ENCODE measurements at regions not wholly inside any gene's neighbourhood (a gene's known extent, or its start where the extent isn't known, plus 50 kb on each side); places are given as distances from the start of the nearest gene placed in this dataset.

- no TSS peak for BruUV-seq (replicated peaks)
- Histone ChIP-seq H3K9me3 (ENCODE audit: control insufficient read depth, insufficient read depth, low read length) (0 out of 2 replicates have a peak, but pooled peaks cover 2% of the 10 kb centered on the region), H4K20me1 (ENCODE audit: insufficient read depth, low read length) (no peaks in the 10 kb centered on the region), H3K79me1 (ENCODE audit: low read depth in 1 of 2, low read length in 2 of 2) (no peaks in the 10 kb centered on the region), H4K5ac (ENCODE audit: low read depth, low read length) (no peak overlapping the region), H2AK9ac (replicated peaks; ENCODE audit: low read depth, low read length, poor library complexity) (no peak overlapping the region), H3K36me3 (ENCODE audit: control insufficient read depth, insufficient read depth, low read length) (no peaks in the 10 kb centered on the region), H3K18ac (ENCODE audit: low read depth, low read length) (no peak overlapping the region), H3K9ac (ENCODE audit: low read depth, low read length) (no peak overlapping the region), H2AK5ac (ENCODE audit: low read depth, low read length) (no peak overlapping the region), H3K4me3 (ENCODE audit: insufficient read depth, low read depth, low read length) (no peak overlapping the region), H2BK120ac (ENCODE audit: low read depth, low read length) (no peak overlapping the region), H3K4me1 (ENCODE audit: control insufficient read depth, insufficient read depth, low read length) (no peaks in the 10 kb centered on the region), H3K9me1 (ENCODE audit: insufficient read depth, low read length) (no peaks in the 10 kb centered on the region), H3K4ac (ENCODE audit: low read depth, low read length) (no peak overlapping the region), H3K4me2 (ENCODE audit: low read depth, low read length) (no peak overlapping the region), H3K23ac (ENCODE audit: low read depth, low read length) (no peak overlapping the region), H3K14ac (replicated peaks; ENCODE audit: low read depth, low read length) (no peak overlapping the region), H4K91ac (ENCODE audit: insufficient read depth, low read depth, low read length) (no peak overlapping the region), H4K8ac (ENCODE audit: low read depth in 2 of 2, low read length in 2 of 2) (no peak overlapping the region), H3K27me3 (ENCODE audit: control insufficient read depth, insufficient read depth, low read length) (peaks cover 6% of the 10 kb centered on the region), H2BK20ac (ENCODE audit: low read depth, low read length) (no peak overlapping the region), H2AFZ (replicated peaks; ENCODE audit: low read length, poor library complexity) (no peak overlapping the region), H2BK15ac (ENCODE audit: low read depth, low read length) (no peak overlapping the region), H2BK5ac (ENCODE audit: low read depth, low read length, poor library complexity, severe bottlenecking) (no peak overlapping the region), H3K56ac (ENCODE audit: extremely low read depth, insufficient read depth, low read length) (no peak overlapping the region), H3K27ac (ENCODE audit: insufficient read depth, low read length) (no peak overlapping the region)
- dilution Hi-C loops (cut with HindIII; ENCODE audit: low sequenced_read_pairs, unreplicated experiment) (no loop called here), in situ Hi-C loops (cut with MboI; ENCODE audit: low sequenced_read_pairs) (no loop called here), intact Hi-C loops (cut with micrococcal nuclease) (no loop called here)
- ATAC-seq (ENCODE audit: low read depth) (no peak), DNase-seq (no peak)
- TF ChIP-seq CEBPB (IDR thresholded peaks at IDR 0.05; ENCODE audit: low read depth, low read length) (no peak), MAFK (IDR thresholded peaks at IDR 0.05; ENCODE audit: low read depth, low read length) (no peak), MXI1 (IDR thresholded peaks at IDR 0.05; ENCODE audit: borderline replicate concordance, low read depth, low read length) (no peak), RCOR1 (IDR thresholded peaks at IDR 0.05; ENCODE audit: insufficient replicate concordance, low read length) (no peak), NFE2L2 (IDR thresholded peaks at IDR 0.05; ENCODE audit: low read depth, low read length) (no peak)
- TF ChIP-seq, protein P1, sequence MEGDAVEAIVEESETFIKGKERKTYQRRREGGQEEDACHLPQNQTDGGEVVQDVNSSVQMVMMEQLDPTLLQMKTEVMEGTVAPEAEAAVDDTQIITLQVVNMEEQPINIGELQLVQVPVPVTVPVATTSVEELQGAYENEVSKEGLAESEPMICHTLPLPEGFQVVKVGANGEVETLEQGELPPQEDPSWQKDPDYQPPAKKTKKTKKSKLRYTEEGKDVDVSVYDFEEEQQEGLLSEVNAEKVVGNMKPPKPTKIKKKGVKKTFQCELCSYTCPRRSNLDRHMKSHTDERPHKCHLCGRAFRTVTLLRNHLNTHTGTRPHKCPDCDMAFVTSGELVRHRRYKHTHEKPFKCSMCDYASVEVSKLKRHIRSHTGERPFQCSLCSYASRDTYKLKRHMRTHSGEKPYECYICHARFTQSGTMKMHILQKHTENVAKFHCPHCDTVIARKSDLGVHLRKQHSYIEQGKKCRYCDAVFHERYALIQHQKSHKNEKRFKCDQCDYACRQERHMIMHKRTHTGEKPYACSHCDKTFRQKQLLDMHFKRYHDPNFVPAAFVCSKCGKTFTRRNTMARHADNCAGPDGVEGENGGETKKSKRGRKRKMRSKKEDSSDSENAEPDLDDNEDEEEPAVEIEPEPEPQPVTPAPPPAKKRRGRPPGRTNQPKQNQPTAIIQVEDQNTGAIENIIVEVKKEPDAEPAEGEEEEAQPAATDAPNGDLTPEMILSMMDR (conservative IDR thresholded peaks at IDR 0.05; ENCODE audit: low read depth, low read length), result no peak
- TF ChIP-seq, protein P2, sequence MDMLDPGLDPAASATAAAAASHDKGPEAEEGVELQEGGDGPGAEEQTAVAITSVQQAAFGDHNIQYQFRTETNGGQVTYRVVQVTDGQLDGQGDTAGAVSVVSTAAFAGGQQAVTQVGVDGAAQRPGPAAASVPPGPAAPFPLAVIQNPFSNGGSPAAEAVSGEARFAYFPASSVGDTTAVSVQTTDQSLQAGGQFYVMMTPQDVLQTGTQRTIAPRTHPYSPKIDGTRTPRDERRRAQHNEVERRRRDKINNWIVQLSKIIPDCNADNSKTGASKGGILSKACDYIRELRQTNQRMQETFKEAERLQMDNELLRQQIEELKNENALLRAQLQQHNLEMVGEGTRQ (IDR thresholded peaks at IDR 0.05; ENCODE audit: low read depth, low read length), result no peak
- ChIA-PET CTCF (no interaction called here), POLR2A (ENCODE audit: unreplicated experiment) (no interaction called here)
- WGBS, 2 experiments (ENCODE audit: extremely low coverage in 2 of 2, insufficient read length in 1 of 2), result 25% methylated on average over 1 of the region's 4 CpGs; no CpG with 5 or more reads in 1 of the 2 experiments
Measured at GRCh38 chrX:44054863-44055601, 81.8 kb upstream of the NDP start.

Data from IMR-90 (cell line).